GM12878 (cell line): ENCODE measurements at regions not wholly inside any gene's neighbourhood (a gene's known extent, or its start where the extent isn't known, plus 50 kb on each side); places are given as distances from the start of the nearest gene placed in this dataset.

Experiments
- ATAC-seq: fragments of 200-7000 bp; cut with Tn5 transposase; 3 replicates; pipeline ENCODE4 v1.9.1; 2020; ENCODE audit warnings: mild to moderate bottlenecking, moderate library complexity
- BruUV-seq: library from RNA; stranded (reverse); fragments of 400-500 nt; replicated peaks from 2 replicates; lab custom pipeline; 2021; lab: Mats Ljungman, UMichigan
- CTCF ChIA-PET: fragments of 300-600 bp; sonication (Branson Sonifier 250); formaldehyde crosslinking; extraction: SDS; loops from one replicate; lab custom pipeline; 2021; ENCODE audit warnings: inconsistent platforms; lab: Yijun Ruan, JAX
- POLR2A ChIA-PET: fragments of 350-600 bp; formaldehyde crosslinking; extraction: SDS; loops from one replicate; lab custom pipeline; 2021; ENCODE audit warnings: inconsistent platforms; lab: Charles Lee
- RAD21 ChIA-PET: fragments of 300-600 bp; sonication (Branson Sonifier 250); formaldehyde crosslinking; loops from one replicate; lab custom pipeline; 2023; ENCODE audit warnings: antibody characterized with exemption; ENCODE audit not compliant: unreplicated experiment; lab: Charles Lee
- SMC1A ChIA-PET: fragments of 300-600 bp; sonication (Branson Sonifier 250); formaldehyde crosslinking; loops from one replicate; lab custom pipeline; 2023; ENCODE audit not compliant: unreplicated experiment, uncharacterized antibody; lab: Charles Lee
- DNase-seq: peaks from one replicate; pipeline ENCODE4 v3.0.0-alpha.2; 2011; ENCODE audit warnings: low read depth, low spot score
- FAIRE-seq: peaks from 3 replicates; lab custom pipeline; 2011; peaks lifted over from hg19 to GRCh38; lab: Jason Lieb, UNC
- H2AFZ ChIP-seq: 2 replicates; pipeline ENCODE4 v1.6.0; 2011; ENCODE audit warnings: low read depth, low read length, control low read depth; ENCODE audit not compliant: control insufficient read depth
- H3K27ac ChIP-seq: 2 replicates; pipeline ENCODE4 v1.5.1; 2011; ENCODE audit warnings: control low read depth; ENCODE audit not compliant: control insufficient read depth, insufficient read depth
- H3K27me3 ChIP-seq, 2 experiments: replicated peaks in 1 of 2; 2 replicates each; pipeline versions ENCODE4 v1.6.0 to v1.6.1; 2011; ENCODE audit warnings: low read length in 1 of 2; ENCODE audit not compliant: control insufficient read depth in 2 of 2, insufficient read depth in 2 of 2
- H3K36me3 ChIP-seq, 2 experiments: 2 replicates each; pipeline ENCODE4 v1.5.1; 2011; ENCODE audit warnings: low read length in 1 of 2; ENCODE audit not compliant: control insufficient read depth in 2 of 2, insufficient read depth in 2 of 2
- H3K4me1 ChIP-seq: 2 replicates; pipeline ENCODE4 v1.6.1; 2011; ENCODE audit warnings: mild to moderate bottlenecking, low read length, moderate library complexity, mixed read lengths; ENCODE audit not compliant: control insufficient read depth, insufficient read depth
- H3K4me2 ChIP-seq: 2 replicates; pipeline ENCODE4 v1.6.0; 2011; ENCODE audit warnings: control low read depth; ENCODE audit not compliant: control insufficient read depth, insufficient read depth
- H3K4me3 ChIP-seq: fragments of 200-600 bp; sonication (generic); 2 replicates; pipeline ENCODE4 v1.5.1; 2016
- H3K79me2 ChIP-seq: 2 replicates; pipeline ENCODE4 v1.6.0; 2011; ENCODE audit warnings: low read length; ENCODE audit not compliant: control insufficient read depth, insufficient read depth
- H3K9ac ChIP-seq: 2 replicates; pipeline ENCODE4 v1.8.0; 2011; ENCODE audit warnings: low read length, control low read depth, mixed read lengths; ENCODE audit not compliant: control insufficient read depth, insufficient read depth
- H3K9me3 ChIP-seq: replicated peaks from 3 replicates; pipeline ENCODE4 v1.5.1; 2011; ENCODE audit warnings: mild to moderate bottlenecking, low read length; ENCODE audit not compliant: control insufficient read depth, insufficient read depth
- H4K20me1 ChIP-seq: 2 replicates; pipeline ENCODE4 v1.6.0; 2011; ENCODE audit not compliant: control insufficient read depth, insufficient read depth
- BHLHE40 ChIP-seq, 2 experiments: fragments of 450-650 bp in 1 of 2; IDR thresholded peaks; 2 replicates each; pipeline ENCODE4 v1.6.1; 2011 to 2017; ENCODE audit warnings: low read depth in 2 of 2, borderline replicate concordance in 1 of 2, improper control_type of control experiment in 1 of 2, low read length in 1 of 2, mild to moderate bottlenecking in 1 of 2
- CBFB ChIP-seq: IDR thresholded peaks from 2 replicates; pipeline ENCODE4 v1.6.1; 2016; ENCODE audit warnings: antibody characterized with exemption, low read depth
- CBX3 ChIP-seq: fragments of 200-600 bp; sonication (generic); IDR thresholded peaks from 2 replicates; pipeline ENCODE4 v1.6.1; 2016; ENCODE audit warnings: low read depth, borderline replicate concordance
- CBX5 ChIP-seq: sonication (generic); IDR thresholded peaks from 2 replicates; pipeline ENCODE4 v1.6.1; 2016; ENCODE audit warnings: low read depth, moderate library complexity, mild to moderate bottlenecking, inconsistent platforms
- CREM ChIP-seq: IDR thresholded peaks from 2 replicates; pipeline ENCODE4 v1.6.1; 2014; ENCODE audit warnings: antibody characterized with exemption, low read depth
- EED ChIP-seq: sonication (generic); IDR thresholded peaks from 2 replicates; pipeline ENCODE4 v1.6.1; 2016; ENCODE audit warnings: antibody characterized with exemption, low read depth
- GABPA ChIP-seq: IDR thresholded peaks from 2 replicates; pipeline ENCODE4 v1.6.1; 2014; ENCODE audit warnings: antibody characterized with exemption, low read depth, mild to moderate bottlenecking, inconsistent platforms
- MEF2A ChIP-seq: IDR thresholded peaks from 2 replicates; pipeline ENCODE4 v1.6.1; 2011; ENCODE audit warnings: low read depth, mild to moderate bottlenecking, low read length, moderate library complexity; ENCODE audit not compliant: insufficient read depth
- NFXL1 ChIP-seq: fragments of 450-650 bp; IDR thresholded peaks from 2 replicates; pipeline ENCODE4 v1.6.1; 2017; ENCODE audit warnings: antibody characterized with exemption, mild to moderate bottlenecking, borderline replicate concordance
- RBBP5 ChIP-seq: fragments of 200-600 bp; sonication (generic); conservative IDR thresholded peaks from 2 replicates; pipeline ENCODE4 v1.6.1; 2016
- RELA ChIP-seq: fragments of 450-650 bp; IDR thresholded peaks from 2 replicates; pipeline ENCODE4 v1.8.0; 2014; ENCODE audit warnings: borderline replicate concordance; ENCODE audit not compliant: partially characterized antibody
- STAT1 ChIP-seq: fragments of 450-650 bp; conservative IDR thresholded peaks from 2 replicates; pipeline ENCODE4 v1.6.1; 2014; ENCODE audit warnings: antibody characterized with exemption, mild to moderate bottlenecking
- YBX1 ChIP-seq: fragments of 450-650 bp; IDR thresholded peaks from 2 replicates; pipeline ENCODE4 v1.6.1; 2016; ENCODE audit warnings: antibody characterized with exemption
- YY1 ChIP-seq: IDR thresholded peaks from 2 replicates; pipeline ENCODE4 v1.6.1; 2011; ENCODE audit warnings: low read depth, mild to moderate bottlenecking, low read length
- ZBED1 ChIP-seq: IDR thresholded peaks from 2 replicates; pipeline ENCODE4 v1.6.1; 2016; ENCODE audit warnings: borderline replicate concordance
- ZNF622 ChIP-seq: fragments of 450-650 bp; IDR thresholded peaks from 2 replicates; pipeline ENCODE4 v1.6.1; 2017; ENCODE audit warnings: mild to moderate bottlenecking, inconsistent platforms
- WGBS: methylation state at CpG from one replicate; pipeline ENCODE4 v1.1.6; 2016; ENCODE audit warnings: low lambda C conversion rate; ENCODE audit not compliant: insufficient replicate concordance, insufficient coverage; ENCODE audit errors: missing lambda C conversion rate; 5-methylcytosine and 5-hydroxymethylcytosine counted together
- in situ Hi-C: fragments of 300-500 bp; cut with MboI; formaldehyde crosslinking; loops from 9 replicates; pipeline ENCODE4 v1.14.3; 2018; ENCODE audit warnings: mixed read lengths
- intact Hi-C: fragments of 100-400 bp; cut with micrococcal nuclease; formaldehyde crosslinking; loops from one replicate; pipeline ENCODE4 v1.14.2; 2022; ENCODE audit not compliant: unreplicated experiment
- TF ChIP-seq, protein P1 (sequence below): fragments of 450-650 bp; formaldehyde crosslinking; IDR thresholded peaks from 2 replicates; pipeline ENCODE4 v1.5.0; 2022; ENCODE audit warnings: mild to moderate bottlenecking, missing genetic modification characterization
- TF ChIP-seq, protein P2 (sequence below): fragments of 450-650 bp; IDR thresholded peaks from 2 replicates; pipeline ENCODE4 v1.6.1; 2017; ENCODE audit warnings: borderline replicate concordance
- TF ChIP-seq, protein P3 (sequence below): fragments of 450-650 bp; IDR thresholded peaks from 2 replicates; pipeline ENCODE4 v1.6.1; 2017; ENCODE audit warnings: low read depth, mild to moderate bottlenecking, moderate library complexity

DNA sequence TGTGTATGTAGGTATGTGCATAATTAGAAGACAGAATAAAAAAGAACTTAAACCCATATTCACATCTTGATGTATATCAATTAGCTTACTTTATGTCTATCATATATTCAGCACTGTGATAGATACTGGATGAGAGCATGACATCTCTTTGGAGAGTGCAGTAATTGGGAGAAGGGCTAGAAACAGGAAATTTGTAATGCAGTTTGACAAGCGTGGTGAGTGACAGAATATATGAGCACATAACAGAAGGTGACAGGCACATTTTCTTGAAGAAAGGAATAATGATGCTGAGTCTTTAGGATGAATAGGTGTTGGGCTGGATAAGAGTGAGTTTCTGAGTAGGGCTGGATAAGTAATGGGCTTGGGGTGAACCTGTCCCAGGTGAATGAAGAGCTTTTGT, 680.3 kb upstream of the ZNF385D start (continued):
- TF ChIP-seq, protein P1, sequence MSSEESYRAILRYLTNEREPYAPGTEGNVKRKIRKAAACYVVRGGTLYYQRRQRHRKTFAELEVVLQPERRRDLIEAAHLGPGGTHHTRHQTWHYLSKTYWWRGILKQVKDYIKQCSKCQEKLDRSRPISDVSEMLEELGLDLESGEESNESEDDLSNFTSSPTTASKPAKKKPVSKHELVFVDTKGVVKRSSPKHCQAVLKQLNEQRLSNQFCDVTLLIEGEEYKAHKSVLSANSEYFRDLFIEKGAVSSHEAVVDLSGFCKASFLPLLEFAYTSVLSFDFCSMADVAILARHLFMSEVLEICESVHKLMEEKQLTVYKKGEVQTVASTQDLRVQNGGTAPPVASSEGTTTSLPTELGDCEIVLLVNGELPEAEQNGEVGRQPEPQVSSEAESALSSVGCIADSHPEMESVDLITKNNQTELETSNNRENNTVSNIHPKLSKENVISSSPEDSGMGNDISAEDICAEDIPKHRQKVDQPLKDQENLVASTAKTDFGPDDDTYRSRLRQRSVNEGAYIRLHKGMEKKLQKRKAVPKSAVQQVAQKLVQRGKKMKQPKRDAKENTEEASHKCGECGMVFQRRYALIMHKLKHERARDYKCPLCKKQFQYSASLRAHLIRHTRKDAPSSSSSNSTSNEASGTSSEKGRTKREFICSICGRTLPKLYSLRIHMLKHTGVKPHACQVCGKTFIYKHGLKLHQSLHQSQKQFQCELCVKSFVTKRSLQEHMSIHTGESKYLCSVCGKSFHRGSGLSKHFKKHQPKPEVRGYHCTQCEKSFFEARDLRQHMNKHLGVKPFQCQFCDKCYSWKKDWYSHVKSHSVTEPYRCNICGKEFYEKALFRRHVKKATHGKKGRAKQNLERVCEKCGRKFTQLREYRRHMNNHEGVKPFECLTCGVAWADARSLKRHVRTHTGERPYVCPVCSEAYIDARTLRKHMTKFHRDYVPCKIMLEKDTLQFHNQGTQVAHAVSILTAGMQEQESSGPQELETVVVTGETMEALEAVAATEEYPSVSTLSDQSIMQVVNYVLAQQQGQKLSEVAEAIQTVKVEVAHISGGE (CRISPR knock-in tag), result no peak
- no peak for TF ChIP-seq RBBP5
- TF ChIP-seq ZBED1, result no peak
- TF ChIP-seq BHLHE40 (IDR thresholded peaks at IDR 0.05; ENCODE audit: borderline replicate concordance in 1 of 2, low read depth in 2 of 2, low read length in 1 of 2), result no peak
- no peak for TF ChIP-seq STAT1
- TF ChIP-seq NFXL1, result no peak
- TF ChIP-seq EED, result no peak
- no peak for TF ChIP-seq YY1

DNA sequence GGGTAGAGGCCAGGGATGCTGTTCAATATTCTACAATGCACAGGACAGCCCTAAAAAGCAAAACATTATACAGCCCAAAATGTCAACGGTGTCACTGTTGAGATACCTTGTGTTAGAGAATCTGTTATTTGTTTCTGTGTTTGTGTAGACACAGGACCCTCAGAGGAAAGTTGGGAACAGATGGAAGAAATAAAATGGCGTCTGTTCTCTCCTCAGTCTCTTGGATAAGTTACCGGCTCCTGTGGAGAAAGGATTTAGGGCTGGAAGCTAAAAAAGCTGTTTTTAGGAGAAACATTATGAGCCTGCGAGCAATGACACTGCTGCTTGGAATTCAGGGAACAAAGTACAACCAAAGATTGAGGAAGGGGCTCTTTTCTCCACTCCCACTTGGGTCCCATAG, 688.6 kb upstream of the ZNF385D start:
- in situ Hi-C loops (no loop called here), intact Hi-C loops (no loop called here)
- ChIA-PET POLR2A (no interaction called here), CTCF (no interaction called here), SMC1A (no interaction called here), RAD21 (no interaction called here)
- Histone ChIP-seq H3K27ac (no peak overlapping the region), H3K9me3 (no peaks in the 10 kb centered on the region), H2AFZ (no peak overlapping the region), H3K27me3 (no peaks in the 10 kb centered on the region), H3K9ac (no peak overlapping the region), H4K20me1 (no peaks in the 10 kb centered on the region), H3K4me1 (no peaks in the 10 kb centered on the region), H3K36me3 (no peaks in the 10 kb centered on the region), H3K4me3 (no peak overlapping the region), H3K4me2 (no peak overlapping the region), H3K79me2 (no peaks in the 10 kb centered on the region)
- no TSS peak for BruUV-seq
- 28% methylated on average over 4 of the region's 4 CpGs for WGBS
- no peak for FAIRE-seq
- ATAC-seq, result no peak
- no peak for DNase-seq
- TF ChIP-seq CBX5, result no peak
- no peak for TF ChIP-seq CBFB
- TF ChIP-seq RELA, result no peak
- TF ChIP-seq CBX3, result no peak
- TF ChIP-seq CREM, result no peak
- TF ChIP-seq, protein P2, sequence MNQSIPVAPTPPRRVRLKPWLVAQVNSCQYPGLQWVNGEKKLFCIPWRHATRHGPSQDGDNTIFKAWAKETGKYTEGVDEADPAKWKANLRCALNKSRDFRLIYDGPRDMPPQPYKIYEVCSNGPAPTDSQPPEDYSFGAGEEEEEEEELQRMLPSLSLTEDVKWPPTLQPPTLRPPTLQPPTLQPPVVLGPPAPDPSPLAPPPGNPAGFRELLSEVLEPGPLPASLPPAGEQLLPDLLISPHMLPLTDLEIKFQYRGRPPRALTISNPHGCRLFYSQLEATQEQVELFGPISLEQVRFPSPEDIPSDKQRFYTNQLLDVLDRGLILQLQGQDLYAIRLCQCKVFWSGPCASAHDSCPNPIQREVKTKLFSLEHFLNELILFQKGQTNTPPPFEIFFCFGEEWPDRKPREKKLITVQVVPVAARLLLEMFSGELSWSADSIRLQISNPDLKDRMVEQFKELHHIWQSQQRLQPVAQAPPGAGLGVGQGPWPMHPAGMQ, result no peak
- TF ChIP-seq MEF2A, result no peak
- TF ChIP-seq ZNF622, result no peak
- TF ChIP-seq, protein P3, sequence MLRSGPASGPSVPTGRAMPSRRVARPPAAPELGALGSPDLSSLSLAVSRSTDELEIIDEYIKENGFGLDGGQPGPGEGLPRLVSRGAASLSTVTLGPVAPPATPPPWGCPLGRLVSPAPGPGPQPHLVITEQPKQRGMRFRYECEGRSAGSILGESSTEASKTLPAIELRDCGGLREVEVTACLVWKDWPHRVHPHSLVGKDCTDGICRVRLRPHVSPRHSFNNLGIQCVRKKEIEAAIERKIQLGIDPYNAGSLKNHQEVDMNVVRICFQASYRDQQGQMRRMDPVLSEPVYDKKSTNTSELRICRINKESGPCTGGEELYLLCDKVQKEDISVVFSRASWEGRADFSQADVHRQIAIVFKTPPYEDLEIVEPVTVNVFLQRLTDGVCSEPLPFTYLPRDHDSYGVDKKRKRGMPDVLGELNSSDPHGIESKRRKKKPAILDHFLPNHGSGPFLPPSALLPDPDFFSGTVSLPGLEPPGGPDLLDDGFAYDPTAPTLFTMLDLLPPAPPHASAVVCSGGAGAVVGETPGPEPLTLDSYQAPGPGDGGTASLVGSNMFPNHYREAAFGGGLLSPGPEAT, result no peak
- TF ChIP-seq YBX1, result no peak
- no peak for TF ChIP-seq GABPA
